Natural killer cell treated with Interleukin-12 subunit alpha and Interleukin-12 subunit beta and Interleukin-15 and Interleukin-18, amount 100 ng/mL, for 72 hours (primary cell): ENCODE measurements at regions not wholly inside any gene's neighbourhood (a gene's known extent, or its start where the extent isn't known, plus 50 kb on each side); places are given as distances from the start of the nearest gene placed in this dataset.

Experiments used
- ATAC-seq, 2 donors: fragments of 150-1000 bp; cut with Tn5 transposase in 1 of 2; sonication (Bioruptor Pico), chemical (Tn5 transposase) in 1 of 2; 2 replicates each; pipeline ENCODE4 v1.10.0; 2021
- DNase-seq: peaks from one replicate; pipeline ENCODE4 v3.0.0; 2022; ENCODE audit warnings: low spot score
- H3K27ac Mint-ChIP-seq, 2 donors: 1 replicate in 1 of 2; 2 replicates in 1 of 2; pipeline ENCODE4 v1.8.0; 2022; ENCODE audit warnings: mixed read lengths in 2 of 2, mild to moderate bottlenecking in 1 of 2, moderate library complexity in 1 of 2
- H3K27me3 Mint-ChIP-seq, 2 donors: 1 replicate in 1 of 2; 2 replicates in 1 of 2; pipeline ENCODE4 v1.8.0; 2022; ENCODE audit warnings: mixed read lengths in 2 of 2
- H3K36me3 Mint-ChIP-seq: one replicate; pipeline ENCODE4 v1.8.0; 2022; ENCODE audit warnings: mixed read lengths
- H3K4me1 Mint-ChIP-seq, 2 donors: 1 replicate in 1 of 2; 2 replicates in 1 of 2; pipeline ENCODE4 v1.8.0; 2022; ENCODE audit warnings: low read depth in 2 of 2, mixed read lengths in 2 of 2, mild to moderate bottlenecking in 1 of 2
- H3K4me3 Mint-ChIP-seq: one replicate; pipeline ENCODE4 v1.8.0; 2022; ENCODE audit warnings: mixed read lengths
- H3K9me3 Mint-ChIP-seq: 2 replicates; pipeline ENCODE4 v1.8.0; 2022; ENCODE audit warnings: mixed read lengths

DNA sequence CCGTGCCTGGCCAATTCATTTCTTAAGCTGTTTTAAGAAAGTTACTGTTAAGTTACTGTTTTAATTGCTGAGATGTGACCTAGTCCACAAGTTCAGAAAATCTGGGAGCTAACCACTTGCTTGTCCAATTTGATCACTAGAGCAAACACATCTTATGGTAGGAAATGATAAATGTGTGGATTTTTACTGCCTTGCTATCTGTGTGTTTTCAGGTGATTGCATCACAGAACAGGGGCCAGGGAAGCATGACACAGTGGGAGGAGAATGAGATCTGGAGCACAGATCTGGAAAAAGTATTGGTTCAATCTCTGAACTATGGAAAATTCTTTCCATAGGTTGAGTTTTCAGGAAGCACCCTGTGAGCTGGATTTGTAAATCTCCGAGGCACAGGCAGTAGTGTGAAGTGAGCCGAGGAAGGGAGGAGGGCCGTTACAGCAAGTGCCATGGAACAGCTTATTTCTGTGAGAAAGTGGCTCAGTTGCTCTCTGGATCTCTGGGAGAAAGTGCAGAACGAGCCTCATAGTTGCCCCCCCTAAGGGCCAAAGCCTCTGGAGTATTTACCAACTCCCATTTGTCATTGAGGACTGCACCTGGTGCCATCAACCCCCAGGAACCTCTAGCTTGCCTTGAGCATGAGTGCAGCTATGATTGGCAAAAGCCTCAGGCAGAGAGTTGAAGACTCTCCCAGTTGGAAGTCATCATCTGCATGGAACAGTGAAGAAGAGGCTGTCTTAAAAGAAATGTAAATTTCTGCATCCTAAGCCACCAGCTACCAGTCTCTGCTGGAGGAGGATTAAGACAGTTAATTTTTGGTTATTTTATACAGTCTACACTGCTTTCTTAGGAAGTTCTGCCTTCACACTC, 161.8 kb upstream of the CLINT1 start:
- no peaks in the 10 kb centered on the region for H3K9me3 Mint-ChIP-seq
- H3K36me3 Mint-ChIP-seq, result no peaks in the 10 kb centered on the region
- DNase-seq (no peak), ATAC-seq (no peak)
- H3K4me1 Mint-ChIP-seq, result no peaks in the 10 kb centered on the region
- H3K27me3 Mint-ChIP-seq, result peaks cover 23 to 48% of the 10 kb centered on the region in 2 donors
- no peak overlapping the region for H3K27ac Mint-ChIP-seq
- no peak overlapping the region for H3K4me3 Mint-ChIP-seq

DNA sequence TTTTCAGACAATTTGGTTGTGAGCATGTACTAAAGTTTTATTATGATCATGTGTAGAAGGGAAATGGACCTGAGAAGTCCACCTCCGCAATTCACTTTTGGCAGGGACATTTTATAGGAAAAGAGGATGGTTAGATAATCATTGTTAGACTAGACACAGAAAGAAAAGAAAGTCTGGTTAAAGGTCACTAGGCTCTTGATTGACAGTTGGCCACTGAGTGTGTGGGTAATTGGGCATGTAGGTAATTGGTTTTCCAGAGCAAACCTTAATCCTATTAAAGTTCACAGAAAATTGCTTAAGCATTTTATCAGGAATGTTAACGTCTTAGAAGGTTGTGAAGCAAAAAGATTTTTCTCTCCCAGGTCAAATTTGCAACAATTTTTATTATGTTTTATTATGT, 158.5 kb upstream of the CLINT1 start:
- no peaks in the 10 kb centered on the region for H3K9me3 Mint-ChIP-seq
- no peak overlapping the region for H3K27ac Mint-ChIP-seq
- DNase-seq, result no peak
- no peak for ATAC-seq
- H3K4me1 Mint-ChIP-seq, result no peaks in the 10 kb centered on the region
- H3K4me3 Mint-ChIP-seq, result no peak overlapping the region
- H3K27me3 Mint-ChIP-seq, result peaks cover 15 to 23% of the 10 kb centered on the region in 2 donors
- no peaks in the 10 kb centered on the region for H3K36me3 Mint-ChIP-seq

DNA sequence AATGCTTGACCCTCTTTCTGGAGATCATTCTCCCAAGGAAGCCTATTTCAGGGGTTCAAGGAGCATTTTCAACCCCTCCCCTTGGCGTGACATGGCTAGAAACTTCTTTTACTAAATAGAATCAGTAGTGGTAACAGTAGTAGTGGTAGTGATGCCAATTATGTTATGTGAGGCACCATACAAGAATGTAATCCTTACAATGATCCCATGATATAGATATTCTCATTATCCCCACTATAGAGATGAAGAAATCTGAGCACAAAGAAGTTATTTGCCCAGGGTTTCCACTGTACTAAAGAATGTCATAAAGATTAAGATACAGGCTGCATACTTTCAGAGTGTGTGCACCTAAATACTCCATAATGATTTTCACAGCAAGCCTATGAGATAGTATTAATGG, 155.4 kb upstream of the CLINT1 start:
- no peak overlapping the region for H3K27ac Mint-ChIP-seq

DNA sequence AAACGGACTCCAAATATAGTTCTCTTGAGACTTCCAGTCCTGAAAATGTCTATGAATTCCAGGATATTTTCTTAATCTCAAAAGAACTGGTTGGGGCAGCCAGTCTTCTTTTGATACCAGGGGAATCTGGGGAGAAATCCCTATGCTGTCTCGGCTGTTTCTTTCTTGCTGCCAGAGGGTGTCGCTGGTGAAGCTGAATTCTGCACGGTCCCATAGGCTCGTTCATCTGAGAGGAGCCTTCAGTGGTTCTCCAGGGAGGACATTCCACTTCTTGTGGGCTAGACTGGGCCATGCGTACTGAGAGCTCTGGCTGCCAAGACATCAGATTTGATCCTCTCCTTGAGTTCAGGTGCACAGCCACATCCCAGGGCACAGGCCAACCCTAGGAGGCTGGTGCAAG, 155.0 kb upstream of the CLINT1 start:
- Mint-ChIP-seq H3K9me3 (no peaks in the 10 kb centered on the region), H3K27ac (no peak overlapping the region), H3K27me3 (peaks cover 21% of the 10 kb centered on the region in 2 donors), H3K4me3 (no peak overlapping the region), H3K36me3 (no peaks in the 10 kb centered on the region), H3K4me1 (no peaks in the 10 kb centered on the region)
- DNase-seq (no peak), ATAC-seq (no peak)

More for the DNA sequence above, 155.4 kb upstream of the CLINT1 start:
- no peaks in the 10 kb centered on the region for H3K36me3 Mint-ChIP-seq
- H3K4me1 Mint-ChIP-seq, result no peaks in the 10 kb centered on the region
- ATAC-seq (no peak), DNase-seq (no peak)
- H3K9me3 Mint-ChIP-seq, result no peaks in the 10 kb centered on the region
- peaks cover 21% of the 10 kb centered on the region in 2 donors for H3K27me3 Mint-ChIP-seq
- H3K4me3 Mint-ChIP-seq, result no peak overlapping the region

DNA sequence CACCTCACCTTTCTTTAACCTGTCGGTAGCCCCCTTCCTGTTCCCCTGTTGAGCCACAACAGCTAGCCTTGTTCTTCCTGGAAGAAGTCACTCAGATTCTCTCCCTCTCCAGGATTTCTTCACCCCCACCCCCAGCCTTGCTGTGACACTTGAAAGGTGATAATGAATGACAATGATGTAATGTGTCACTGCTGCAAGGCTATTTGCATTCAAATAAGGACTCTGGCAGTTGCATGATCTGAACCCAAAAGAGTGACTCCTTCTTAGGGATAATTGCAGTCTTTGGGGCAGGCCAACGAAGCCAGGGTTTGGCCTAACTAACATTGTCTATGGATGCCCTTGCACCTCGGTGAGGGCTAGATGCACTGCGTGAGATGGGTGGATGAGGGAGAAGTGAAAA, 154.4 kb upstream of the CLINT1 start:
- Mint-ChIP-seq H3K27me3 (peaks cover 21% of the 10 kb centered on the region in 2 donors), H3K9me3 (no peaks in the 10 kb centered on the region), H3K27ac (no peak overlapping the region), H3K4me1 (no peaks in the 10 kb centered on the region), H3K36me3 (no peaks in the 10 kb centered on the region), H3K4me3 (no peak overlapping the region)
- DNase-seq, result no peak
- ATAC-seq, result no peak

- DNase-seq, result no peak
- H3K4me3 Mint-ChIP-seq, result no peak overlapping the region
- H3K27ac Mint-ChIP-seq, result no peak overlapping the region
- H3K27me3 Mint-ChIP-seq, result peaks cover 15 to 16% of the 10 kb centered on the region in 2 donors
- ATAC-seq, result no peak
- no peaks in the 10 kb centered on the region for H3K9me3 Mint-ChIP-seq
- no peaks in the 10 kb centered on the region for H3K4me1 Mint-ChIP-seq
- no peaks in the 10 kb centered on the region for H3K36me3 Mint-ChIP-seq
These were observed 152.5 kb upstream of the CLINT1 start for GRCh38 chr5:158011422-158011821.

GRCh38 chr5:158010831-158011230, 151.9 kb upstream of the CLINT1 start:
- no peak overlapping the region for H3K4me3 Mint-ChIP-seq
- no peaks in the 10 kb centered on the region for H3K36me3 Mint-ChIP-seq
- ATAC-seq (no peak), DNase-seq (no peak)
- H3K27me3 Mint-ChIP-seq, result peaks cover 15 to 16% of the 10 kb centered on the region in 2 donors
- H3K27ac Mint-ChIP-seq, result no peak overlapping the region
- H3K4me1 Mint-ChIP-seq, result no peaks in the 10 kb centered on the region
- no peaks in the 10 kb centered on the region for H3K9me3 Mint-ChIP-seq

GRCh38 chr5:158007336-158007735, 148.4 kb upstream of the CLINT1 start:
- peaks cover 15 to 24% of the 10 kb centered on the region in 2 donors for H3K27me3 Mint-ChIP-seq
- no peak for ATAC-seq
- H3K27ac Mint-ChIP-seq, result no peak overlapping the region
- no peak overlapping the region for H3K4me3 Mint-ChIP-seq
- no peak for DNase-seq
- no peaks in the 10 kb centered on the region for H3K4me1 Mint-ChIP-seq
- H3K9me3 Mint-ChIP-seq, result no peaks in the 10 kb centered on the region
- no peaks in the 10 kb centered on the region for H3K36me3 Mint-ChIP-seq

DNA sequence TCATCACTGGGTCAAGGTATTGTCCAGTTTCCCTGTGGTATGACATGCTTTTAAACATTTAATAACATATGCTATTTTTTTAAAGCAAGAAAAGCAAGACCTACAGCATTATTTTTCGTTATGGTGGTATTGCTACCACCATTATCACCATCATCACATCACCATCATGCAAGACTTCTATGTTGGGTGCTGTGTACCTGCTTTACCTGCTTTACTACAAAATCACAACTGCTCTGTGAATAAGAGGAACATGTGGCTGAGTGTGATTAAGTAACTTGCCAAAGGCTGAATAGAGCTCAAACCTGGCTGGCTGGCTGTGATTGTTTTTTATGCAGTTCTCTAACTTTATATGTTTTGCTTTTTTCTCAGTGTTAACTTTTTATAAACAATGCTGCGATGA, 140.8 kb upstream of the CLINT1 start:
- no peak overlapping the region for H3K27ac Mint-ChIP-seq
- no peaks in the 10 kb centered on the region for H3K9me3 Mint-ChIP-seq
- H3K4me3 Mint-ChIP-seq, result no peak overlapping the region
- no peaks in the 10 kb centered on the region for H3K36me3 Mint-ChIP-seq
- H3K4me1 Mint-ChIP-seq, result peaks cover 3 to 4% of the 10 kb centered on the region in 2 donors
- DNase-seq (no peak), ATAC-seq (no peak)
- H3K27me3 Mint-ChIP-seq, result peaks cover 18 to 27% of the 10 kb centered on the region in 2 donors

- no peak overlapping the region for H3K27ac Mint-ChIP-seq
- H3K36me3 Mint-ChIP-seq, result no peaks in the 10 kb centered on the region
- H3K9me3 Mint-ChIP-seq, result no peaks in the 10 kb centered on the region
- H3K4me1 Mint-ChIP-seq, result peaks cover 10% of the 10 kb centered on the region in 2 donors
- DNase-seq, result no peak
- peaks cover 24 to 40% of the 10 kb centered on the region in 2 donors for H3K27me3 Mint-ChIP-seq
- no peak overlapping the region for H3K4me3 Mint-ChIP-seq
- ATAC-seq, result no peak
These were observed 139.1 kb upstream of the CLINT1 start for GRCh38 chr5:157997991-157998504.

DNA sequence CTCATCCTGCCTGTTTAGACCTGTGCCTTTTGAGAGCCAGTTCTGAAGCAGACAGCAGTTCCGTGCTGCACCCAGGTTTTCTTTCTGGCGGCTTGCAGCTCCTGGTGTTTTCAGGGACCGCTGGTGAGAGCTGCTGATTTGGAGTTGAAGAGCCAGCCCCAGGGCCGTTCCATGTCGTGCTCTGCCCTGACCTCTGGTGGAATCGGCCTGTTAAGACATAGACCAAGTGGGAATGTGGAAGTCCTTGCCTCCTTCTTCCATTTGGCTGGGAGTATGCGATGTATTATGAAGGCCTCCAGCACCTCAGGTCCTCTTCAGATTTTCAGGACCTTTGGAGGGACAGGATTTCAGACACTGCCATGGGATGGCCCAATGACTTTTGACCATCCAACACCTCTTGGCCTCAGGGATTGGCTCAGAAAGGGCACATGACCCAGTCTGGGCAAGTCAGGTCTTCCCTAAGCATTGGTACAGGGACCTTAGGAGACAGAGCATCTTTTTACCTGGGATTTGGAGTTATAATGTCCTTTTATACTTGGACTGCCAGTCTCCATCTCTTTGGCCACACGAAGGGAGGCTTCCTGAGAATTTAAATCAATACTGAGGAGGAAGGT, 136.1 kb upstream of the CLINT1 start:
- peaks cover 21 to 56% of the 10 kb centered on the region in 2 donors for H3K27me3 Mint-ChIP-seq
- no peak overlapping the region for H3K27ac Mint-ChIP-seq
- no peaks in the 10 kb centered on the region for H3K9me3 Mint-ChIP-seq
- H3K4me3 Mint-ChIP-seq, result no peak overlapping the region
- ATAC-seq, result peak; percentile 59 to 69
- peaks cover 10% of the 10 kb centered on the region in 2 donors for H3K4me1 Mint-ChIP-seq
- no peak for DNase-seq
- H3K36me3 Mint-ChIP-seq, result no peaks in the 10 kb centered on the region

DNA sequence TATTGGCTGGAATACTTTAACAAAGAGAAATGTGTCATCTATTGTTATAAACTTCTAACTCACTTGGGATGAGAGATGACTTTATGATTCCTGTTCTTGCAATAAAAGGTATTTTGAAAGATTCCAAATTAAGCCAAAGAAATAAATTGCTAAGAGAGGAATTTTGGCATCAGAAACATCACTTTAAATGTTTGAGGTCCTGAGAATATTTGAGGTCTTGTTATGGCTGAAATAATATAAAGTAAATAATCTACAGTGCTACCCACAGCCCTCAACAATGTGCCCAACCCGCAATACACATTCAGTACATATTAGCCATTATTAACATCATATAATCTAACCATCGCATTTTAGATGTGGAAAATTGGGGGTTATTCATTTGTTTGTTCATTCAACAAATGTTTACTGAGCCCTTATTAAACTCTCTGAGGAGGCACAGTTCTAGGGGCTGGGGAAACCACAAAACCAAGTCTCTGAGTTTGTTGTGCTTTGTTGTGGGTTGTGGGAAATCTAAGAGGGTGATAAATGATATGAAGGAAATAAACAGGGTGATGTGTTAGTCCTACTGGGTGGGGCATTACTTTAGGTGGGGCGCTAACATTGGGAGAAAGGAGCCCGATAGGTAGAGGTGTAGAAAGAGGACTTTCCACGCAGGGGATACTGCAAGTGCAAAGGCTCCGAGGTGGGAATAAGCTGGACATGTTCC, 135.2 kb upstream of the CLINT1 start:
- DNase-seq (no peak), ATAC-seq (no peak)
- H3K36me3 Mint-ChIP-seq, result no peaks in the 10 kb centered on the region
- H3K27me3 Mint-ChIP-seq, result peaks cover 26 to 56% of the 10 kb centered on the region in 2 donors
- H3K4me1 Mint-ChIP-seq, result peaks cover 10% of the 10 kb centered on the region in 2 donors
- no peaks in the 10 kb centered on the region for H3K9me3 Mint-ChIP-seq
- H3K4me3 Mint-ChIP-seq, result peak overlapping the region; percentile 1
- no peak overlapping the region for H3K27ac Mint-ChIP-seq

DNA sequence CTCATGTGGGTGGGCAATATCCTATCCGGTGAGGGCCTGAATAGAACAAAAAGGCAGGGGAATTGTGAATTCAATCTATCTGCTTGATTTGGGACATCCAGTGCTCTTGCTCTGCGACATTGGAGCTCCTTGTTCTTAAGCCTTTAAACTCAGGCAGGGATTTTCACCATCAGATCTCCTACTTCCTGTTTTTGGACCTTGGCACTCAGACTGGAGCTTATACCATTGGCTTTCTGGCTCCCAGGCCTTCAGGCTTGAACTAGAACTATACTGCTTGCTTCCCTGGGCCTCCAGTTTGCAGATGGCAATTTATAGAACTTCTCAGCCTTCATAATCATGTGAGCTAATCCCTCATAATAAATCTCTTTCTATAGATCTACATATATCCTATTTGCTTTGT, 134.3 kb upstream of the CLINT1 start:
- Mint-ChIP-seq H3K27me3 (peaks cover 26 to 58% of the 10 kb centered on the region in 2 donors), H3K4me1 (peaks cover 10% of the 10 kb centered on the region in 2 donors), H3K9me3 (no peaks in the 10 kb centered on the region), H3K36me3 (no peaks in the 10 kb centered on the region), H3K4me3 (no peak overlapping the region), H3K27ac (no peak overlapping the region)
- DNase-seq (no peak), ATAC-seq (no peak)
